ENCODE measurements at regions not wholly inside any gene's neighbourhood (a gene's known extent, or its start where the extent isn't known, plus 50 kb on each side); places are given as distances from the start of the nearest gene placed in this dataset.

- TF ChIP-seq NCOR1 (IDR thresholded peaks at IDR 0.05; ENCODE audit: borderline replicate concordance, low read length), result no peak
- TF ChIP-seq, protein P1, sequence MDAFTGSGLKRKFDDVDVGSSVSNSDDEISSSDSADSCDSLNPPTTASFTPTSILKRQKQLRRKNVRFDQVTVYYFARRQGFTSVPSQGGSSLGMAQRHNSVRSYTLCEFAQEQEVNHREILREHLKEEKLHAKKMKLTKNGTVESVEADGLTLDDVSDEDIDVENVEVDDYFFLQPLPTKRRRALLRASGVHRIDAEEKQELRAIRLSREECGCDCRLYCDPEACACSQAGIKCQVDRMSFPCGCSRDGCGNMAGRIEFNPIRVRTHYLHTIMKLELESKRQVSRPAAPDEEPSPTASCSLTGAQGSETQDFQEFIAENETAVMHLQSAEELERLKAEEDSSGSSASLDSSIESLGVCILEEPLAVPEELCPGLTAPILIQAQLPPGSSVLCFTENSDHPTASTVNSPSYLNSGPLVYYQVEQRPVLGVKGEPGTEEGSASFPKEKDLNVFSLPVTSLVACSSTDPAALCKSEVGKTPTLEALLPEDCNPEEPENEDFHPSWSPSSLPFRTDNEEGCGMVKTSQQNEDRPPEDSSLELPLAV (CRISPR knock-in tag; conservative IDR thresholded peaks at IDR 0.05; ENCODE audit: low read depth), result no peak
- TF ChIP-seq, protein P2, sequence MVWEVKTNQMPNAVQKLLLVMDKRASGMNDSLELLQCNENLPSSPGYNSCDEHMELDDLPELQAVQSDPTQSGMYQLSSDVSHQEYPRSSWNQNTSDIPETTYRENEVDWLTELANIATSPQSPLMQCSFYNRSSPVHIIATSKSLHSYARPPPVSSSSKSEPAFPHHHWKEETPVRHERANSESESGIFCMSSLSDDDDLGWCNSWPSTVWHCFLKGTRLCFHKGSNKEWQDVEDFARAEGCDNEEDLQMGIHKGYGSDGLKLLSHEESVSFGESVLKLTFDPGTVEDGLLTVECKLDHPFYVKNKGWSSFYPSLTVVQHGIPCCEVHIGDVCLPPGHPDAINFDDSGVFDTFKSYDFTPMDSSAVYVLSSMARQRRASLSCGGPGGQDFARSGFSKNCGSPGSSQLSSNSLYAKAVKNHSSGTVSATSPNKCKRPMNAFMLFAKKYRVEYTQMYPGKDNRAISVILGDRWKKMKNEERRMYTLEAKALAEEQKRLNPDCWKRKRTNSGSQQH (CRISPR knock-in tag; IDR thresholded peaks at IDR 0.05; ENCODE audit: low read depth), result no peak
- no peak for TF ChIP-seq TRIM24 (CRISPR knock-in tag; IDR thresholded peaks at IDR 0.05)
- no peak for TF ChIP-seq POLR2AphosphoS5 (IDR thresholded peaks at IDR 0.05; ENCODE audit: low read depth, low read length)
- no peak for TF ChIP-seq HMG20A (CRISPR knock-in tag; IDR thresholded peaks at IDR 0.05; ENCODE audit: borderline replicate concordance)
- no peak for TF ChIP-seq HOXD1 (CRISPR knock-in tag; IDR thresholded peaks at IDR 0.05)
- TF ChIP-seq ZNF672 (CRISPR knock-in tag; IDR thresholded peaks at IDR 0.05), result no peak
- TF ChIP-seq CEBPB (IDR thresholded peaks at IDR 0.05; ENCODE audit: borderline replicate concordance, low read depth, low read length), result peak; percentile 63; the same call in 1 of the 2 replicates
- TF ChIP-seq IRX3 (CRISPR knock-in tag; IDR thresholded peaks at IDR 0.05; ENCODE audit: borderline replicate concordance, low read depth), result no peak
Observed at GRCh38 chr10:34931216-34931615, 116.1 kb upstream of the PARD3 start (continued).

- Histone ChIP-seq H3K4me3 (replicated peaks in 1 of 3; ENCODE audit: insufficient read depth in 1 of 3, low read depth in 2 of 3, low read length in 3 of 3) (no peak overlapping the region), H3K27ac (ENCODE audit: extremely low read length, insufficient read depth, low read length) (no peak overlapping the region), H3K4me1 (ENCODE audit: insufficient read depth, low read length) (no peaks in the 10 kb centered on the region), H3K9me3 (ENCODE audit: low read length) (peaks cover 7% of the 10 kb centered on the region), H3K27me3 (ENCODE audit: control insufficient read depth in 1 of 2, insufficient read depth in 2 of 2, low read length in 2 of 2) (no peaks in the 10 kb centered on the region), H3K79me2 (ENCODE audit: insufficient read depth, low read length) (no peaks in the 10 kb centered on the region), H2AFZ (ENCODE audit: low read length) (no peak overlapping the region), H4K20me1 (ENCODE audit: insufficient read depth, low read length) (no peaks in the 10 kb centered on the region), H3K36me3 (replicated peaks in 1 of 2; ENCODE audit: control insufficient read depth in 1 of 2, insufficient read depth in 2 of 2, low read length in 2 of 2) (no peaks in the 10 kb centered on the region), H3K4me2 (ENCODE audit: low read depth, low read length) (peak overlapping the region; percentile 8; the same call in 1 of the 2 replicates), H3K9ac (ENCODE audit: insufficient read depth, low read depth, low read length) (no peak overlapping the region)
- WGBS (ENCODE audit: low lambda C conversion rate), result 38% methylated on average over 5 of the region's 5 CpGs
- POLR2A ChIA-PET, result no interaction called here
- no TSS peak for BruUV-seq (replicated peaks)
- CTCF ChIA-PET (ENCODE audit: low intra/inter-chr PET ratio, low total read pairs), result no interaction called here
- ATAC-seq (no peak), FAIRE-seq (no peak), DNase-seq (ENCODE audit: low spot score) (no peak)
- in situ Hi-C loops (cut with HindIII; ENCODE audit: extremely low pct_ligation_motif_present, low pct_unique_long_range_greater_than_20kb) (no loop called here), intact Hi-C loops (cut with micrococcal nuclease; ENCODE audit: unreplicated experiment) (no loop called here)
- TF ChIP-seq ZNF451 (CRISPR knock-in tag; IDR thresholded peaks at IDR 0.05) (no peak), ZNF367 (CRISPR knock-in tag; IDR thresholded peaks at IDR 0.05; ENCODE audit: borderline replicate concordance) (no peak), SNAPC2 (CRISPR knock-in tag; IDR thresholded peaks at IDR 0.05) (no peak), ZNF746 (CRISPR knock-in tag; IDR thresholded peaks at IDR 0.05) (no peak), CEBPG (CRISPR knock-in tag; IDR thresholded peaks at IDR 0.05) (no peak), ZNF850 (CRISPR knock-in tag; conservative IDR thresholded peaks at IDR 0.05) (no peak), NR2F2 (IDR thresholded peaks at IDR 0.05; ENCODE audit: borderline replicate concordance, low read depth) (no peak), ZNF207 (IDR thresholded peaks at IDR 0.05; ENCODE audit: borderline replicate concordance) (no peak), PRDM15 (CRISPR knock-in tag; IDR thresholded peaks at IDR 0.05) (no peak), ZNF253 (CRISPR knock-in tag; IDR thresholded peaks at IDR 0.05; ENCODE audit: borderline replicate concordance) (no peak)
Observed at GRCh38 chr10:34922138-34922537, 107.0 kb upstream of the PARD3 start.
